T-helper 2 cell (primary cell): ENCODE measurements at regions not wholly inside any gene's neighbourhood (a gene's known extent, or its start where the extent isn't known, plus 50 kb on each side); places are given as distances from the start of the nearest gene placed in this dataset.
A peak's percentile ranks its signal among the peaks of the same experiment; 100 is the strongest.

Experiments
- DNase-seq, 5 experiments: peaks; one replicate each; pipeline versions ENCODE4 v3.0.0 to v3.0.0-alpha.2; 2012 to 2022

- no peak for DNase-seq
Observed at GRCh38 chr3:150118219-150118618, 147.5 kb upstream of the PFN2 start.

- no peak for DNase-seq
Observed at GRCh38 chr3:150117076-150117475, 146.4 kb upstream of the PFN2 start.

- DNase-seq: no peak
Observed at GRCh38 chr3:150116196-150116595, 145.5 kb upstream of the PFN2 start.

- peak in 1 of 5 experiments; percentile 61 for DNase-seq
Observed at GRCh38 chr3:150114873-150115540, 144.3 kb upstream of the PFN2 start.

- no peak for DNase-seq
Observed at GRCh38 chr3:150114273-150114672, 143.6 kb upstream of the PFN2 start.

GRCh38 chr3:150110097-150110496, 139.4 kb upstream of the PFN2 start:
- no peak for DNase-seq

- no peak for DNase-seq
Observed at GRCh38 chr3:150107429-150108175, 136.9 kb upstream of the PFN2 start.

GRCh38 chr3:150106740-150107428, 136.2 kb upstream of the PFN2 start:
- no peak for DNase-seq

- DNase-seq: no peak
Observed at GRCh38 chr3:150105886-150106612, 135.4 kb upstream of the PFN2 start.

- DNase-seq: no peak
Observed at GRCh38 chr3:150105025-150105424, 134.3 kb upstream of the PFN2 start.

GRCh38 chr3:150104564-150104963, 133.9 kb upstream of the PFN2 start:
- DNase-seq: no peak

GRCh38 chr3:150101016-150101415, 130.3 kb upstream of the PFN2 start:
- DNase-seq: no peak

- no peak for DNase-seq
Observed at GRCh38 chr3:150098621-150099020, 127.9 kb upstream of the PFN2 start.

- DNase-seq: peak in 1 of 5 experiments; percentile 1
Observed at GRCh38 chr3:150097588-150097890, 126.8 kb upstream of the PFN2 start.

GRCh38 chr3:150096700-150097587, 126.2 kb upstream of the PFN2 start:
- no peak for DNase-seq

GRCh38 chr3:150094150-150094933, 123.6 kb upstream of the PFN2 start:
- no peak for DNase-seq

GRCh38 chr3:150091626-150092025, 120.9 kb upstream of the PFN2 start:
- no peak for DNase-seq

- no peak for DNase-seq
Observed at GRCh38 chr3:150090877-150091276, 120.2 kb upstream of the PFN2 start.

GRCh38 chr3:150090006-150090405, 119.3 kb upstream of the PFN2 start:
- no peak for DNase-seq

GRCh38 chr3:150084128-150084527, 113.4 kb upstream of the PFN2 start:
- DNase-seq: no peak

GRCh38 chr3:150083655-150084042, 113.0 kb upstream of the PFN2 start:
- no peak for DNase-seq
